22Rv1 (cell line): ENCODE measurements at regions not wholly inside any gene's neighbourhood (a gene's known extent, or its start where the extent isn't known, plus 50 kb on each side); places are given as distances from the start of the nearest gene placed in this dataset.

Source experiments
- H3K27ac ChIP-seq: fragments of 450-650 bp; 2 replicates; pipeline ENCODE4 v1.5.1; 2017
- ZFX ChIP-seq: fragments of 450-650 bp; IDR thresholded peaks from 2 replicates; pipeline ENCODE4 v1.6.1; 2017; ENCODE audit warnings: antibody characterized with exemption, borderline replicate concordance
- TF ChIP-seq, protein P1 (sequence below): fragments of 450-650 bp; IDR thresholded peaks from 2 replicates; pipeline ENCODE4 v1.5.1; 2017; ENCODE audit warnings: mild to moderate bottlenecking

DNA sequence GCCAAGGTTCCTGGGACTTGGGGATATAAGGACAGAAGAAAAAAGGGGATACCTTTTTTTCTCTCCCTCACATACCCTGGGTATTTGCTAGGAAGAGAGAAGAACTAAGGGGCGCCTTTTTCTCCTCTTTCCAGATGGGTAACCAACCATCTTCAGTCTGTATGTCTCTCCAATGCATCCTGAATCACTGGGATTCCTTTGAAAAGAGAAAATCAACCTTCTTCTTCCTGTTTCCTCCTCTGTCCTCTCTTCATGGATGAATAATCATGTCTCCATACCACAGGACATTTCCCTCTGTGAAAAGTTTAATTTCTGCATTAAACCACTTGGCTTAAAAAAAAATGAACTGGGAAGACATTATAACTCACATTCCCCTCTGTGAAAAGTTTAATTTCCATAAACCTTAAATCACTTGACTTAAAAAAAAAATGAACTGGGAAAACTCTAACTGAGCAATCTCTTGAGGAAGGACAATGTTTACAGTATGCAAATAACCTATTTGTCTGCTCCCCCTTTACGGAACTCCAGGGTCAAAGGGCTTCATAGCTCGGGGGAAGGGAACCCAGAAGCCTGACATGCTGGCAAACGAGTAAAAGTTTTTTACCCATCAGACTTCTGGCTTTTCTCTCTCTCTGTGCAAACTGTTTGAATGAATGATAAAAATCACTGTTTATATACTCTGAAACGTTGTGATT is 56.7 kb upstream of the FAM98A start:
- no peak overlapping the region for H3K27ac ChIP-seq
- TF ChIP-seq ZFX, result no peak
- TF ChIP-seq, protein P1, sequence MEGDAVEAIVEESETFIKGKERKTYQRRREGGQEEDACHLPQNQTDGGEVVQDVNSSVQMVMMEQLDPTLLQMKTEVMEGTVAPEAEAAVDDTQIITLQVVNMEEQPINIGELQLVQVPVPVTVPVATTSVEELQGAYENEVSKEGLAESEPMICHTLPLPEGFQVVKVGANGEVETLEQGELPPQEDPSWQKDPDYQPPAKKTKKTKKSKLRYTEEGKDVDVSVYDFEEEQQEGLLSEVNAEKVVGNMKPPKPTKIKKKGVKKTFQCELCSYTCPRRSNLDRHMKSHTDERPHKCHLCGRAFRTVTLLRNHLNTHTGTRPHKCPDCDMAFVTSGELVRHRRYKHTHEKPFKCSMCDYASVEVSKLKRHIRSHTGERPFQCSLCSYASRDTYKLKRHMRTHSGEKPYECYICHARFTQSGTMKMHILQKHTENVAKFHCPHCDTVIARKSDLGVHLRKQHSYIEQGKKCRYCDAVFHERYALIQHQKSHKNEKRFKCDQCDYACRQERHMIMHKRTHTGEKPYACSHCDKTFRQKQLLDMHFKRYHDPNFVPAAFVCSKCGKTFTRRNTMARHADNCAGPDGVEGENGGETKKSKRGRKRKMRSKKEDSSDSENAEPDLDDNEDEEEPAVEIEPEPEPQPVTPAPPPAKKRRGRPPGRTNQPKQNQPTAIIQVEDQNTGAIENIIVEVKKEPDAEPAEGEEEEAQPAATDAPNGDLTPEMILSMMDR, result no peak

DNA sequence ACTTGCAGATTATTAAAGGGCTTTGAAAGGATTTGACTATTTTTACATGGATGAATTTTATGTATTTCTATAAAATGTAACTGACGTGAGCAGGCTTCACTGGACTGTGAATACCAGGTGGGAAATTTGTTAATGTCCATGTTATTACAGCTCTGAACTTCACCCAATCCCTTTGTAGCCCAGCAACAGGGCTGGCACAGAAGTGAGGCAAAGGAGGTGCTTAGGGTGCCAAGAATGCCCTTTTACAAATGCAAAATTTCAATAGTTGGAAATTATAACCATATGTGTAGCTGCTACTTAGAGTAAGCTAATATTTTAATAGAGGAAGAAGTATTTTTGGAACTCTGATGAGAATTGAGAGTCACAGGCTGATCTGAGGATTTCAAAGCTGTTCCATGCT is 53.7 kb upstream of the FAM98A start:
- H3K27ac ChIP-seq, result no peak overlapping the region
- TF ChIP-seq, protein P1, result no peak
- no peak for TF ChIP-seq ZFX

DNA sequence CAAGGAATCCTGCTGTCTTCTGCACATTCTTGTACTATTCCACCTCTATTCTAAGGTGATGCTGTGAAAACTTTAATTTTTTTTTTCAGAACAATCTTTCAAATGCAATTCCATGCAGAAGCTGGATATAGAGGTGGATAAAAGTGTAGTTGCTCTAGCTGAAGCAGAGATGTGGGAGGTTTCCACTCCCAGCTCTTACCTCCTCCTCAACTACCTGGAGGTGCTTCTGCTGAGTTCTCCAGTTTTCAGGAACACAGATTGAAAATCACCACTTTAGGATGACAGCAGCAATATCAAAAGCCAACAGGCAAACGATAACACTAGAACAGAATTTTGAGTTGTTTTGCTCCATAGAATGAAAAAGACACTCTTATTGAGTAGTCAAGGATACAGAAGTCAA is 51.1 kb upstream of the FAM98A start:
- TF ChIP-seq, protein P1, result no peak
- TF ChIP-seq ZFX, result no peak
- H3K27ac ChIP-seq, result no peak overlapping the region
